ENCODE measurements at regions not wholly inside any gene's neighbourhood (a gene's known extent, or its start where the extent isn't known, plus 50 kb on each side); places are given as distances from the start of the nearest gene placed in this dataset.
A peak's percentile ranks its signal among the peaks of the same experiment; 100 is the strongest.
"Not testable (repeated sequence)": the region's sequence is repeated elsewhere in the genome, so short reads cannot be mapped to it uniquely, and the experiment has no call there.

- no peaks in the 10 kb centered on the region for H3K36me3 ChIP-seq
- no peak overlapping the region for H3K4me3 ChIP-seq
- H3K27ac ChIP-seq: no peak overlapping the region
- peaks cover 2% of the 10 kb centered on the region; the same call in 1 of the 2 replicates for H3K4me1 ChIP-seq
- DNase-seq: no peak
- no peaks in the 10 kb centered on the region for H3K9me3 ChIP-seq (replicated peaks)
- no peaks in the 10 kb centered on the region for H3K27me3 ChIP-seq
These were observed 1225.3 kb downstream of the SUCLG1 start for GRCh38 chr2:83233781-83234180.

GRCh38 chr2:83233326-83233725, 1225.8 kb downstream of the SUCLG1 start:
- Histone ChIP-seq H3K4me3 (no peak overlapping the region), H3K36me3 (no peaks in the 10 kb centered on the region), H3K4me1 (peaks cover 2% of the 10 kb centered on the region; the same call in 1 of the 2 replicates), H3K27me3 (no peaks in the 10 kb centered on the region), H3K27ac (no peak overlapping the region), H3K9me3 (replicated peaks) (no peaks in the 10 kb centered on the region)
- DNase-seq: peak in 1 of 2 experiments; percentile 27

- Histone ChIP-seq H3K27ac (no peak overlapping the region), H3K36me3 (no peaks in the 10 kb centered on the region), H3K4me1 (peaks cover 2% of the 10 kb centered on the region; the same call in 1 of the 2 replicates), H3K4me3 (no peak overlapping the region), H3K27me3 (no peaks in the 10 kb centered on the region; the same call in 1 of the 2 replicates), H3K9me3 (replicated peaks) (no peaks in the 10 kb centered on the region)
- DNase-seq: no peak
These were observed 1229.6 kb downstream of the SUCLG1 start for GRCh38 chr2:83229443-83229842.

- Histone ChIP-seq H3K36me3 (no peaks in the 10 kb centered on the region), H3K9me3 (replicated peaks) (no peaks in the 10 kb centered on the region), H3K27me3 (no peaks in the 10 kb centered on the region; the same call in 1 of the 2 replicates), H3K4me1 (no peaks in the 10 kb centered on the region), H3K4me3 (no peak overlapping the region), H3K27ac (no peak overlapping the region)
- DNase-seq: no peak
These were observed 1234.4 kb downstream of the SUCLG1 start for GRCh38 chr2:83224591-83225200.

- Histone ChIP-seq H3K4me3 (no peak overlapping the region), H3K27ac (no peak overlapping the region), H3K27me3 (no peaks in the 10 kb centered on the region; the same call in 1 of the 2 replicates), H3K9me3 (replicated peaks) (no peaks in the 10 kb centered on the region), H3K4me1 (no peaks in the 10 kb centered on the region), H3K36me3 (no peaks in the 10 kb centered on the region)
- no peak for DNase-seq
These were observed 1237.8 kb downstream of the SUCLG1 start for GRCh38 chr2:83221258-83221657.

- Histone ChIP-seq H3K9me3 (replicated peaks) (no peaks in the 10 kb centered on the region), H3K27me3 (no peaks in the 10 kb centered on the region), H3K4me3 (no peak overlapping the region), H3K27ac (no peak overlapping the region), H3K36me3 (no peaks in the 10 kb centered on the region), H3K4me1 (no peaks in the 10 kb centered on the region)
- no peak for DNase-seq
These were observed 1241.2 kb downstream of the SUCLG1 start for GRCh38 chr2:83217854-83218253.

GRCh38 chr2:83196225-83196624, 1262.9 kb downstream of the SUCLG1 start:
- Histone ChIP-seq H3K4me3 (no peak overlapping the region), H3K4me1 (no peaks in the 10 kb centered on the region), H3K27ac (no peak overlapping the region), H3K9me3 (replicated peaks) (no peaks in the 10 kb centered on the region; the same call in 1 of the 2 replicates), H3K27me3 (no peaks in the 10 kb centered on the region; the same call in 1 of the 2 replicates), H3K36me3 (no peaks in the 10 kb centered on the region)
- DNase-seq: peak in 1 of 2 experiments; percentile 49

- Histone ChIP-seq H3K4me1 (no peaks in the 10 kb centered on the region), H3K4me3 (no peak overlapping the region), H3K27ac (no peak overlapping the region), H3K9me3 (replicated peaks) (no peaks in the 10 kb centered on the region; the same call in 1 of the 2 replicates), H3K36me3 (no peaks in the 10 kb centered on the region), H3K27me3 (no peaks in the 10 kb centered on the region; the same call in 1 of the 2 replicates)
- DNase-seq: no peak
These were observed 1267.8 kb downstream of the SUCLG1 start for GRCh38 chr2:83191316-83191715.

GRCh38 chr2:83186105-83186760, 1272.8 kb downstream of the SUCLG1 start:
- Histone ChIP-seq H3K4me3 (no peak overlapping the region), H3K27me3 (peaks cover 3% of the 10 kb centered on the region), H3K4me1 (no peaks in the 10 kb centered on the region), H3K36me3 (no peaks in the 10 kb centered on the region), H3K9me3 (replicated peaks) (no peaks in the 10 kb centered on the region), H3K27ac (no peak overlapping the region)
- no peak for DNase-seq

GRCh38 chr2:83180862-83181530, 1278.1 kb downstream of the SUCLG1 start:
- not testable (repeated sequence) for H3K27me3 ChIP-seq; H3K36me3 ChIP-seq; H3K9me3 ChIP-seq (replicated peaks); H3K27ac ChIP-seq; H3K4me3 ChIP-seq; H3K4me1 ChIP-seq; DNase-seq

- H3K4me1 ChIP-seq: no peaks in the 10 kb centered on the region
- H3K9me3 ChIP-seq (replicated peaks): no peaks in the 10 kb centered on the region
- no peaks in the 10 kb centered on the region for H3K27me3 ChIP-seq
- DNase-seq: no peak
- H3K36me3 ChIP-seq: no peaks in the 10 kb centered on the region
- no peak overlapping the region for H3K4me3 ChIP-seq
- no peak overlapping the region for H3K27ac ChIP-seq
These were observed 1282.5 kb downstream of the SUCLG1 start for GRCh38 chr2:83176539-83176938.

GRCh38 chr2:83172841-83173240, 1286.2 kb downstream of the SUCLG1 start:
- no peak for DNase-seq
- no peaks in the 10 kb centered on the region for H3K27me3 ChIP-seq

GRCh38 chr2:83168377-83168776, 1290.7 kb downstream of the SUCLG1 start:
- Histone ChIP-seq H3K9me3 (replicated peaks) (no peaks in the 10 kb centered on the region), H3K4me1 (no peaks in the 10 kb centered on the region), H3K27ac (no peak overlapping the region), H3K36me3 (no peaks in the 10 kb centered on the region), H3K4me3 (no peak overlapping the region), H3K27me3 (no peaks in the 10 kb centered on the region)
- DNase-seq: no peak

More at GRCh38 chr2:83172841-83173240, 1286.2 kb downstream of the SUCLG1 start:
- H3K4me1 ChIP-seq: no peaks in the 10 kb centered on the region
- H3K27ac ChIP-seq: no peak overlapping the region
- H3K36me3 ChIP-seq: no peaks in the 10 kb centered on the region
- no peaks in the 10 kb centered on the region for H3K9me3 ChIP-seq (replicated peaks)
- H3K4me3 ChIP-seq: no peak overlapping the region

GRCh38 chr2:83162421-83162820, 1296.7 kb downstream of the SUCLG1 start:
- Histone ChIP-seq H3K4me1 (no peaks in the 10 kb centered on the region), H3K4me3 (no peak overlapping the region), H3K9me3 (replicated peaks) (no peaks in the 10 kb centered on the region), H3K27ac (no peak overlapping the region), H3K27me3 (peaks cover 11% of the 10 kb centered on the region), H3K36me3 (no peaks in the 10 kb centered on the region)
- no peak for DNase-seq

GRCh38 chr2:83160571-83160970, 1298.5 kb downstream of the SUCLG1 start:
- Histone ChIP-seq H3K27me3 (peaks cover 11% of the 10 kb centered on the region), H3K27ac (no peak overlapping the region), H3K4me1 (no peaks in the 10 kb centered on the region), H3K4me3 (no peak overlapping the region), H3K36me3 (no peaks in the 10 kb centered on the region), H3K9me3 (replicated peaks) (no peaks in the 10 kb centered on the region; the same call in 1 of the 2 replicates)
- DNase-seq: no peak
